BE2C (cell line): ENCODE measurements at regions not wholly inside any gene's neighbourhood (a gene's known extent, or its start where the extent isn't known, plus 50 kb on each side); places are given as distances from the start of the nearest gene placed in this dataset.

Experiments used
- DNase-seq: peaks from one replicate; pipeline ENCODE4 v3.0.0-alpha.2; 2020
- H3K27me3 ChIP-seq: fragments of 250-450 bp; sonication (Bioruptor Pico); 2 replicates; pipeline ENCODE4 v1.5.1; 2020; ENCODE audit warnings: mild to moderate bottlenecking
- H3K36me3 ChIP-seq: fragments of 250-450 bp; sonication (Bioruptor Pico); 2 replicates; pipeline ENCODE4 v1.5.1; 2020; ENCODE audit warnings: mild to moderate bottlenecking
- H3K4me1 ChIP-seq: fragments of 250-450 bp; sonication (Bioruptor Pico); 2 replicates; pipeline ENCODE4 v1.5.1; 2020
- H3K4me3 ChIP-seq: 2 replicates; pipeline ENCODE4 v1.5.1; 2011; ENCODE audit warnings: low read depth, low read length
- H3K9me3 ChIP-seq: fragments of 250-450 bp; sonication (Bioruptor Pico); 2 replicates; pipeline ENCODE4 v1.5.1; 2020
- CTCF ChIP-seq: IDR thresholded peaks from 2 replicates; pipeline ENCODE4 v1.5.1; 2012; ENCODE audit warnings: mild to moderate bottlenecking, low read depth, low read length

- Histone ChIP-seq H3K36me3 (no peaks in the 10 kb centered on the region), H3K4me1 (no peaks in the 10 kb centered on the region), H3K9me3 (no peaks in the 10 kb centered on the region), H3K4me3 (no peak overlapping the region), H3K27me3 (no peaks in the 10 kb centered on the region; the same call in 1 of the 2 replicates)
- DNase-seq = no peak
- TF ChIP-seq CTCF = no peak
These were observed 139.2 kb upstream of the PLN start for GRCh38 chr6:118408863-118409262.

- no peak for TF ChIP-seq CTCF
- Histone ChIP-seq H3K9me3 (no peaks in the 10 kb centered on the region), H3K4me1 (no peaks in the 10 kb centered on the region), H3K36me3 (no peaks in the 10 kb centered on the region), H3K27me3 (no peaks in the 10 kb centered on the region; the same call in 1 of the 2 replicates), H3K4me3 (no peak overlapping the region)
- no peak for DNase-seq
These were observed 138.1 kb upstream of the PLN start for GRCh38 chr6:118410001-118410400.
